Breast epithelium (tissue), 3 donors: ENCODE measurements at regions not wholly inside any gene's neighbourhood (a gene's known extent, or its start where the extent isn't known, plus 50 kb on each side); places are given as distances from the start of the nearest gene placed in this dataset.

Experiments used
- POLR2AphosphoS5 ChIP-seq, 3 donors: sonication (generic); formaldehyde crosslinking; IDR thresholded peaks; one replicate each; pipeline ENCODE4 v1.6.1; 2017; ENCODE audit warnings: antibody characterized with exemption in 3 of 3
- TF ChIP-seq, protein P1 (sequence below), 3 donors: fragments of 450-650 bp; IDR thresholded peaks; one replicate each; pipeline ENCODE4 v1.5.1; 2016 to 2017; ENCODE audit warnings: antibody characterized with exemption in 3 of 3, mild to moderate bottlenecking in 3 of 3, moderate library complexity in 3 of 3

DNA sequence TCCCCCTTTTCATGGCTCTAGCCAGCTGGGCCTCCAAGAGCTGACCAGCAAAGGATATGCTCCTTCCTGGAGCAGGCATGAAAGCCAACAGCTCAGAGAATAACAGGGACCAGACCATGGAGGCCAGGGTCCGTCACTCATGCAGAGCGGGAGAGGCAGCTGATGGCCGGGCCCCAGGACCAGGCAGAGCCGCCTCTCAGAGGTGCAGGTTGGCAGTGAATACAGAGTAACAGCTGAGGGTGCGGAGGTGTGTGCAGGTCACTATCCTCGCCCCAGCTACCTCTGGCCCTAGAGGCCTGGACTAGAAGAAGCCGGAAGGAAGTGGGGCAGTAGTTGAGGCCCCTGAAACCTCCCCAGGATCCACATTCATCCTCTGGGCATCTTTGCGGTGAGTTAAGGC, 1377.3 kb downstream of the TBC1D22A start:
- TF ChIP-seq, protein P1, sequence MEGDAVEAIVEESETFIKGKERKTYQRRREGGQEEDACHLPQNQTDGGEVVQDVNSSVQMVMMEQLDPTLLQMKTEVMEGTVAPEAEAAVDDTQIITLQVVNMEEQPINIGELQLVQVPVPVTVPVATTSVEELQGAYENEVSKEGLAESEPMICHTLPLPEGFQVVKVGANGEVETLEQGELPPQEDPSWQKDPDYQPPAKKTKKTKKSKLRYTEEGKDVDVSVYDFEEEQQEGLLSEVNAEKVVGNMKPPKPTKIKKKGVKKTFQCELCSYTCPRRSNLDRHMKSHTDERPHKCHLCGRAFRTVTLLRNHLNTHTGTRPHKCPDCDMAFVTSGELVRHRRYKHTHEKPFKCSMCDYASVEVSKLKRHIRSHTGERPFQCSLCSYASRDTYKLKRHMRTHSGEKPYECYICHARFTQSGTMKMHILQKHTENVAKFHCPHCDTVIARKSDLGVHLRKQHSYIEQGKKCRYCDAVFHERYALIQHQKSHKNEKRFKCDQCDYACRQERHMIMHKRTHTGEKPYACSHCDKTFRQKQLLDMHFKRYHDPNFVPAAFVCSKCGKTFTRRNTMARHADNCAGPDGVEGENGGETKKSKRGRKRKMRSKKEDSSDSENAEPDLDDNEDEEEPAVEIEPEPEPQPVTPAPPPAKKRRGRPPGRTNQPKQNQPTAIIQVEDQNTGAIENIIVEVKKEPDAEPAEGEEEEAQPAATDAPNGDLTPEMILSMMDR (IDR thresholded peaks at IDR 0.05) = no peak
- TF ChIP-seq POLR2AphosphoS5 (IDR thresholded peaks at IDR 0.05) = no peak
